ENCODE measurements at regions not wholly inside any gene's neighbourhood (a gene's known extent, or its start where the extent isn't known, plus 50 kb on each side); places are given as distances from the start of the nearest gene placed in this dataset.

DNA sequence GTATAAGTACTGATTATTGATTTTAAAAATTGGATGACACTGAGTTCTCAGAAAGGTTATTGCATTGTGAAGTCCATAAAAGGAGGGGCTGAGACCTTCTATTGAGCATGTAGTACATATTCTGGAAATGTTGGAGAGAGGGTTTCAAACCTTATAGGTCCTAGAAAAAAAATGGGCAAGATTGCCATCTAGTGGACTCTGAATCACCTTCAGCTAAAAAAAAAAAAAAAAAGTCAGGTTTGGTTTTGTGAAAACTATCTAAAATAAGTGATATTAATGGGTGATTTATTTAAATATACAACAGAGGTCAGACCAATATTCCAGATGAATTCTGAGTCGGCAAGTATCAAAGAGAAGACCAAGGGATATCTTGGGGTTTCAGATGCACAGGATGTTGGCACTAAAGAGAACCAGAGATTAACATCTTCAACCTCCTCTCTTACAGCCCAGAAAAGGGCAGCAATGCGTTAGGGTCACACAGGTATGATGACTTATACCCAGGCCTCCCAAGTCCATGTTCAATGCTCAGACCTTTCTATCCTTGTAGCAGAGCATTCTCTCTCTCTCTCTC lies 109.8 kb upstream of the NMUR2 start:
- Histone ChIP-seq H3K4me1 (ENCODE audit: control insufficient read depth, insufficient read depth, low read length) (no peaks in the 10 kb centered on the region), H3K27ac (ENCODE audit: low read length) (no peak overlapping the region), H3K27me3 (ENCODE audit: control insufficient read depth, insufficient read depth, low read length) (no peaks in the 10 kb centered on the region), H3K9me3 (ENCODE audit: control insufficient read depth, insufficient read depth, low read length) (no peaks in the 10 kb centered on the region), H3K36me3 (ENCODE audit: control insufficient read depth, insufficient read depth, low read length) (no peaks in the 10 kb centered on the region), H3K4me3 (ENCODE audit: low read length) (no peak overlapping the region)
- no peaks in the 10 kb centered on the region for H3K9me3 Mint-ChIP-seq
- H3K36me3 Mint-ChIP-seq: no peaks in the 10 kb centered on the region
- no peak overlapping the region for H3K27ac Mint-ChIP-seq
- H3K4me1 Mint-ChIP-seq: no peaks in the 10 kb centered on the region
- TF ChIP-seq, protein P1, sequence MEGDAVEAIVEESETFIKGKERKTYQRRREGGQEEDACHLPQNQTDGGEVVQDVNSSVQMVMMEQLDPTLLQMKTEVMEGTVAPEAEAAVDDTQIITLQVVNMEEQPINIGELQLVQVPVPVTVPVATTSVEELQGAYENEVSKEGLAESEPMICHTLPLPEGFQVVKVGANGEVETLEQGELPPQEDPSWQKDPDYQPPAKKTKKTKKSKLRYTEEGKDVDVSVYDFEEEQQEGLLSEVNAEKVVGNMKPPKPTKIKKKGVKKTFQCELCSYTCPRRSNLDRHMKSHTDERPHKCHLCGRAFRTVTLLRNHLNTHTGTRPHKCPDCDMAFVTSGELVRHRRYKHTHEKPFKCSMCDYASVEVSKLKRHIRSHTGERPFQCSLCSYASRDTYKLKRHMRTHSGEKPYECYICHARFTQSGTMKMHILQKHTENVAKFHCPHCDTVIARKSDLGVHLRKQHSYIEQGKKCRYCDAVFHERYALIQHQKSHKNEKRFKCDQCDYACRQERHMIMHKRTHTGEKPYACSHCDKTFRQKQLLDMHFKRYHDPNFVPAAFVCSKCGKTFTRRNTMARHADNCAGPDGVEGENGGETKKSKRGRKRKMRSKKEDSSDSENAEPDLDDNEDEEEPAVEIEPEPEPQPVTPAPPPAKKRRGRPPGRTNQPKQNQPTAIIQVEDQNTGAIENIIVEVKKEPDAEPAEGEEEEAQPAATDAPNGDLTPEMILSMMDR (IDR thresholded peaks at IDR 0.05): no peak
- H3K4me3 Mint-ChIP-seq: no peak overlapping the region
- 54% methylated on average over 1 of the region's 2 CpGs for WGBS (ENCODE audit: insufficient coverage)
- ATAC-seq (peak in 1 of 3 donors; percentile 33), DNase-seq (peak in 1 of 2 donors; percentile 13)
- H3K27me3 Mint-ChIP-seq (ENCODE audit: low read depth in 2 of 2): peaks cover 15 to 21% of the 10 kb centered on the region in 2 donors
- intact Hi-C loops (cut with micrococcal nuclease): no loop called here

- TF ChIP-seq, protein P1 (IDR thresholded peaks at IDR 0.05): no peak
- H3K4me3 Mint-ChIP-seq: no peak overlapping the region
- no peaks in the 10 kb centered on the region for H3K9me3 Mint-ChIP-seq
- no peaks in the 10 kb centered on the region for H3K36me3 ChIP-seq (ENCODE audit: control insufficient read depth, insufficient read depth, low read length)
- 86% methylated on average over 1 of the region's 1 CpG for WGBS (ENCODE audit: insufficient coverage)
- no peaks in the 10 kb centered on the region for H3K27me3 ChIP-seq (ENCODE audit: control insufficient read depth, insufficient read depth, low read length)
- H3K27me3 Mint-ChIP-seq (ENCODE audit: low read depth in 2 of 2): peaks cover 0 to 11% of the 10 kb centered on the region in 2 donors
- H3K4me3 ChIP-seq (ENCODE audit: low read length): no peak overlapping the region
- no peak for ATAC-seq
- peaks cover 12 to 13% of the 10 kb centered on the region in 2 donors for H3K4me1 Mint-ChIP-seq
- DNase-seq: no peak
- H3K4me1 ChIP-seq (ENCODE audit: control insufficient read depth, insufficient read depth, low read length): peaks cover 8% of the 10 kb centered on the region
- H3K9me3 ChIP-seq (ENCODE audit: control insufficient read depth, insufficient read depth, low read length): no peaks in the 10 kb centered on the region
- H3K36me3 Mint-ChIP-seq: no peaks in the 10 kb centered on the region
- no peak overlapping the region for H3K27ac ChIP-seq (ENCODE audit: low read length)
- H3K27ac Mint-ChIP-seq: no peak overlapping the region
- intact Hi-C loops (cut with micrococcal nuclease): no loop called here
These were observed 118.9 kb upstream of the NMUR2 start for GRCh38 chr5:152523964-152524363.

DNA sequence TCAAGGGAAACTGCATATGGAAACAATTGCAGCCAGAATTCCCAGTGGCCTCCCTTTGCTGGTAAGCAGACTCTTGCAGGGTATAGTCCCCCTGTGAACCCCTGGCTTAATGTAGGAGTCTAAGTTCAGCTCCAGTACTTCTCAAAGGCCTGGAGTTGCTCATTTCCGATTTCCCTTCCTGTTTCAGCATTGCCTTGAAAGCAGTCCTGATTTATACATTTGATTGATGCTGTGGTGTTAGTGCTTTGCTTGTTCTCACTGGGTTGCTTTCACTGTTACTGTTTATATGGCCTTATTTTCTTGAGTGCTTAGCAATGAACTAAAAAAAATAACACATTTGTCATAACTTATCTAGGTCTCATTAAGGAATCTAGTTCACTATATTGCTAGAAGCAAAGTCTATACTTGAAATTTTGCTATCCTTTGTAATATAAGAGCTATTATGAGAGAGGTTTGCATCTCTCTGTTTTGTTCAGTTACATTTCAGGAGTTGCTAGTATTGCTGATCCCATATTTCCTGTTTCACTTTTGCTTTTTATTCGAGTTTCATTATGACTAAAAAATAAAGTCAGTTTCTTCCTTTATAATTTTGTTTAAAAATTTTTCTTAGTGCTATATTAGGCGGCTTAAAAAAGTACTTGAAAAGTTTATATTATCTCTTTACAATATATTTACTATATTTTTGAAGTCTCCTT lies 122.4 kb upstream of the NMUR2 start:
- Histone ChIP-seq H3K27ac (ENCODE audit: low read length) (peak overlapping the region; percentile 51), H3K9me3 (ENCODE audit: control insufficient read depth, insufficient read depth, low read length) (no peaks in the 10 kb centered on the region), H3K4me1 (ENCODE audit: control insufficient read depth, insufficient read depth, low read length) (peaks cover 8% of the 10 kb centered on the region), H3K4me3 (ENCODE audit: low read length) (no peak overlapping the region), H3K27me3 (ENCODE audit: control insufficient read depth, insufficient read depth, low read length) (no peaks in the 10 kb centered on the region), H3K36me3 (ENCODE audit: control insufficient read depth, insufficient read depth, low read length) (no peaks in the 10 kb centered on the region)
- no peaks in the 10 kb centered on the region for H3K9me3 Mint-ChIP-seq
- TF ChIP-seq, protein P1 (IDR thresholded peaks at IDR 0.05): no peak
- peak overlapping the region; percentile 77 for H3K4me3 Mint-ChIP-seq
- H3K36me3 Mint-ChIP-seq: no peaks in the 10 kb centered on the region
- WGBS (ENCODE audit: insufficient coverage): 11% methylated on average over 1 of the region's 3 CpGs
- DNase-seq (peak in 1 of 2 donors; percentile 11), ATAC-seq (peak in 2 of 3 donors; percentile 66 to 80)
- intact Hi-C loops (cut with micrococcal nuclease): no loop called here
- peaks cover 12 to 14% of the 10 kb centered on the region in 2 donors for H3K4me1 Mint-ChIP-seq
- H3K27ac Mint-ChIP-seq: peak overlapping the region; percentile 82 to 83
- peaks cover 0 to 3% of the 10 kb centered on the region in 2 donors for H3K27me3 Mint-ChIP-seq (ENCODE audit: low read depth in 2 of 2)

All from natural killer cell (primary cell).